ENCODE measurements at regions not wholly inside any gene's neighbourhood (a gene's known extent, or its start where the extent isn't known, plus 50 kb on each side); places are given as distances from the start of the nearest gene placed in this dataset.

DNA sequence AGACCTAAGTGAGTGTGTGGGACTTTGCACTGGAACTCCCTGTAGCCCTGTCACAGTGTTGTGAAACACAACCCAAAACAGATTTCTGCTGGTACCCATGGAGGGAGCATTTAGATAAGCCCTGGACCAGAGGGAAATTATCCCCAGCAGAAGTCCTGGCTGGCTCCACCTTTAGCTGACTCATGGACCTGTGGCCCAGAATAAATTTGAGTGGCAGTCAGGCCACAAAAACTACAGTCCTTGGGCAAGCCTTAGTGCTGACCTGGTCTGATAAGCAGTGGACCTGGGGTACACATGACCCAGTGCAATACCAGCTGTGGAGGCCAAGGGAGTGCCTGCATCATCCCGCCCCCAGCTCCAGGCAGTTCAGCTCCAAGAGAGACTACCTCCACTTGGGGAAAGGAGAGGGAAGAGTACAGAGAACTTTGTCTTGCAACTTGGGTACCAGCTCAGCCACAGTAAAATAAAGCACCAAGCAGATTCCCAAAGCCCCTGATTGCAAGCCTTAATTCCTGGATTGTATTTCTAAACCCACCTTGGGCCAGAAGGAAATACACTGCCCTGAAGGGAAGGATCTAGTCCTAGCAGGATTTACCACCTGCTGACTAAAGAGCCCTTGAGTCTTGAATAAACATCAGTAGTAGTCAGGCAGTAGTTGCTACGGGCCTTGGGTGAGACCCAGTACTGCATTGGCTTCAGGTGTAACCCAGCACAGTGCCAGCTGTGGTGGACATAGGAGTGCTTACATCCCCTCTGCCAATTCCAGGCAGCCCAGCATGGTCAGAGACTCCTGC lies 140.4 kb upstream of the COL21A1 start:
- no peak for TF ChIP-seq CTCF (conservative IDR thresholded peaks at IDR 0.05; ENCODE audit: low read depth, low read length)
- no peak for TF ChIP-seq EZH2 (IDR thresholded peaks at IDR 0.05; ENCODE audit: borderline replicate concordance, low read depth, low read length, poor library complexity, severe bottlenecking)

All from A673 (cell line).